ENCODE measurements at regions not wholly inside any gene's neighbourhood (a gene's known extent, or its start where the extent isn't known, plus 50 kb on each side); places are given as distances from the start of the nearest gene placed in this dataset.

- TF ChIP-seq BRF2 (CRISPR knock-in tag; IDR thresholded peaks at IDR 0.05) (no peak), KDM1A (CRISPR knock-in tag; IDR thresholded peaks at IDR 0.05) (no peak), ZBTB21 (CRISPR knock-in tag; IDR thresholded peaks at IDR 0.05) (no peak)
These were observed 95.0 kb upstream of the HAPLN1 start (continued) for GRCh38 chr5:83815661-83816060.

GRCh38 chr5:83810511-83810910, 89.9 kb upstream of the HAPLN1 start:
- ChIA-PET POLR2A (no interaction called here), CTCF (ENCODE audit: low intra/inter-chr PET ratio, low total read pairs) (no interaction called here)
- H3K4me2 ChIP-seq (ENCODE audit: low read depth, low read length): no peak overlapping the region
- no peak overlapping the region for H3K9ac ChIP-seq (ENCODE audit: insufficient read depth, low read depth, low read length)
- ATAC-seq (no peak), DNase-seq (ENCODE audit: low spot score) (no peak), FAIRE-seq (no peak)
- no peaks in the 10 kb centered on the region for H3K36me3 ChIP-seq (replicated peaks in 1 of 2; ENCODE audit: control insufficient read depth in 1 of 2, insufficient read depth in 2 of 2, low read length in 2 of 2)
- no peak overlapping the region for H2AFZ ChIP-seq (ENCODE audit: low read length)
- H4K20me1 ChIP-seq (ENCODE audit: insufficient read depth, low read length): no peaks in the 10 kb centered on the region
- TF ChIP-seq ARNTL (CRISPR knock-in tag; IDR thresholded peaks at IDR 0.05): no peak
- no peak for TF ChIP-seq EED (CRISPR knock-in tag; IDR thresholded peaks at IDR 0.05)
- no peak for TF ChIP-seq RORA (CRISPR knock-in tag; IDR thresholded peaks at IDR 0.05)
- TF ChIP-seq ZBTB14 (CRISPR knock-in tag; IDR thresholded peaks at IDR 0.05): no peak
- no peak for TF ChIP-seq BRF2 (CRISPR knock-in tag; IDR thresholded peaks at IDR 0.05)
- TF ChIP-seq CSRNP1 (CRISPR knock-in tag; IDR thresholded peaks at IDR 0.05): no peak
- H3K4me3 ChIP-seq (replicated peaks in 1 of 3; ENCODE audit: insufficient read depth in 1 of 3, low read depth in 2 of 3, low read length in 3 of 3): no peak overlapping the region
- 0% methylated on average over 1 of the region's 1 CpG for WGBS (ENCODE audit: low lambda C conversion rate)
- no peaks in the 10 kb centered on the region for H3K27me3 ChIP-seq (ENCODE audit: control insufficient read depth in 1 of 2, insufficient read depth in 2 of 2, low read length in 2 of 2)
- no TSS peak for BruUV-seq (replicated peaks)
- H3K27ac ChIP-seq (ENCODE audit: extremely low read length, insufficient read depth, low read length): no peak overlapping the region
- no peaks in the 10 kb centered on the region for H3K79me2 ChIP-seq (ENCODE audit: insufficient read depth, low read length)
- no peaks in the 10 kb centered on the region for H3K4me1 ChIP-seq (ENCODE audit: insufficient read depth, low read length)
- intact Hi-C loops (cut with micrococcal nuclease; ENCODE audit: unreplicated experiment) (no loop called here), in situ Hi-C loops (cut with HindIII; ENCODE audit: extremely low pct_ligation_motif_present, low pct_unique_long_range_greater_than_20kb) (no loop called here)
- no peaks in the 10 kb centered on the region for H3K9me3 ChIP-seq (ENCODE audit: low read length)

Measured in HepG2 (cell line).